Tibial artery (tissue), 4 donors: ENCODE measurements at regions not wholly inside any gene's neighbourhood (a gene's known extent, or its start where the extent isn't known, plus 50 kb on each side); places are given as distances from the start of the nearest gene placed in this dataset.

Experiments used
- DNase-seq, 2 donors: peaks; one replicate each; pipeline ENCODE4 v3.0.0-alpha.2; 2019
- H3K27ac ChIP-seq, 2 donors: fragments of 200-600 bp; sonication (generic) in 1 of 2; 1 replicate in 1 of 2; 2 replicates in 1 of 2; pipeline ENCODE4 v1.5.1; 2018 to 2019; ENCODE audit warnings: mild to moderate bottlenecking in 1 of 2
- H3K27me3 ChIP-seq, 2 donors: fragments of 200-600 bp; sonication (generic) in 1 of 2; one replicate each; pipeline versions ENCODE4 v1.5.1 to v1.6.0; 2016 to 2019
- H3K36me3 ChIP-seq, 3 donors: fragments of 200-600 bp; sonication (generic) in 2 of 3; one replicate each; pipeline ENCODE4 v1.5.1; 2016 to 2019; ENCODE audit warnings: mild to moderate bottlenecking in 2 of 3
- H3K4me1 ChIP-seq, 4 donors: fragments of 200-600 bp; sonication (generic) in 2 of 4; 1 replicate in 3 of 4; 2 replicates in 1 of 4; pipeline ENCODE4 v1.5.1; 2016 to 2019
- H3K4me3 ChIP-seq, 2 donors: fragments of 200-600 bp; sonication (generic) in 1 of 2; 1 replicate in 1 of 2; 2 replicates in 1 of 2; pipeline ENCODE4 v1.5.1; 2018 to 2019; ENCODE audit warnings: mild to moderate bottlenecking in 2 of 2
- H3K9me3 ChIP-seq, 3 donors: fragments of 200-600 bp; sonication (generic) in 1 of 3; one replicate each; pipeline ENCODE4 v1.5.1; 2016 to 2019
- CTCF ChIP-seq, 2 experiments: fragments of 200-600 bp in 1 of 2; fragments of 450-650 bp in 1 of 2; IDR thresholded peaks; one replicate each; pipeline ENCODE4 v1.5.1; 2017 to 2019; ENCODE audit warnings: antibody characterized with exemption in 2 of 2, mild to moderate bottlenecking in 1 of 2, moderate library complexity in 1 of 2
- intact Hi-C: fragments of 100-400 bp; cut with DNase I; formaldehyde crosslinking; loops from one replicate; pipeline ENCODE4 v1.15.0; 2023; ENCODE audit warnings: low total_unique reads

- H3K36me3 ChIP-seq = no peaks in the 10 kb centered on the region
- H3K27ac ChIP-seq = no peak overlapping the region
- H3K4me1 ChIP-seq = no peaks in the 10 kb centered on the region
- intact Hi-C loops = no loop called here
- no peaks in the 10 kb centered on the region for H3K9me3 ChIP-seq
- H3K4me3 ChIP-seq = no peak overlapping the region
- TF ChIP-seq CTCF (IDR thresholded peaks at IDR 0.05) = no peak
- no peak for DNase-seq
- no peaks in the 10 kb centered on the region for H3K27me3 ChIP-seq
These were observed 1279.6 kb upstream of the USP15 start for GRCh38 chr12:60980558-60980957.

GRCh38 chr12:60981473-60981872 lies 1278.7 kb upstream of the USP15 start:
- no peaks in the 10 kb centered on the region for H3K36me3 ChIP-seq
- H3K9me3 ChIP-seq = no peaks in the 10 kb centered on the region
- H3K27ac ChIP-seq = no peak overlapping the region
- TF ChIP-seq CTCF (IDR thresholded peaks at IDR 0.05) = no peak
- no peak overlapping the region for H3K4me3 ChIP-seq
- DNase-seq = no peak
- H3K4me1 ChIP-seq = no peaks in the 10 kb centered on the region
- intact Hi-C loops = no loop called here
- no peaks in the 10 kb centered on the region for H3K27me3 ChIP-seq

- intact Hi-C loops = no loop called here
- TF ChIP-seq CTCF (IDR thresholded peaks at IDR 0.05) = no peak
These were observed 1268.1 kb upstream of the USP15 start for GRCh38 chr12:60992087-60992486.

GRCh38 chr12:60995256-60995825 lies 1264.9 kb upstream of the USP15 start:
- intact Hi-C loops = no loop called here
- H3K36me3 ChIP-seq = no peaks in the 10 kb centered on the region
- H3K4me3 ChIP-seq = no peak overlapping the region

More at GRCh38 chr12:60992087-60992486, 1268.1 kb upstream of the USP15 start:
- Histone ChIP-seq H3K36me3 (no peaks in the 10 kb centered on the region), H3K4me1 (no peaks in the 10 kb centered on the region), H3K27ac (no peak overlapping the region), H3K27me3 (no peaks in the 10 kb centered on the region), H3K4me3 (no peak overlapping the region), H3K9me3 (no peaks in the 10 kb centered on the region)
- no peak for DNase-seq

GRCh38 chr12:60997869-60998378 lies 1262.3 kb upstream of the USP15 start:
- TF ChIP-seq CTCF (IDR thresholded peaks at IDR 0.05) = no peak
- intact Hi-C loops = no loop called here
- H3K27me3 ChIP-seq = no peaks in the 10 kb centered on the region
- H3K4me1 ChIP-seq = no peaks in the 10 kb centered on the region
- H3K36me3 ChIP-seq = no peaks in the 10 kb centered on the region
- H3K4me3 ChIP-seq = no peak overlapping the region
- no peak for DNase-seq
- no peaks in the 10 kb centered on the region for H3K9me3 ChIP-seq
- no peak overlapping the region for H3K27ac ChIP-seq

More at GRCh38 chr12:60995256-60995825, 1264.9 kb upstream of the USP15 start:
- H3K9me3 ChIP-seq = no peaks in the 10 kb centered on the region
- no peak for DNase-seq
- no peak for TF ChIP-seq CTCF (IDR thresholded peaks at IDR 0.05)
- H3K4me1 ChIP-seq = no peaks in the 10 kb centered on the region
- H3K27me3 ChIP-seq = no peaks in the 10 kb centered on the region
- H3K27ac ChIP-seq = no peak overlapping the region

GRCh38 chr12:61009192-61009591 lies 1251.0 kb upstream of the USP15 start:
- intact Hi-C loops = no loop called here
- Histone ChIP-seq H3K4me3 (no peak overlapping the region), H3K4me1 (no peaks in the 10 kb centered on the region), H3K27me3 (no peaks in the 10 kb centered on the region), H3K27ac (no peak overlapping the region), H3K36me3 (no peaks in the 10 kb centered on the region), H3K9me3 (no peaks in the 10 kb centered on the region)
- no peak for TF ChIP-seq CTCF (IDR thresholded peaks at IDR 0.05)
- DNase-seq = no peak
